GM19023 (cell line): ENCODE measurements at regions not wholly inside any gene's neighbourhood (a gene's known extent, or its start where the extent isn't known, plus 50 kb on each side); places are given as distances from the start of the nearest gene placed in this dataset.

Experiments
- ATAC-seq: cut with Tn5 transposase; IDR thresholded peaks from one replicate; pipeline ENCODE4 v1.9.1; 2021; ENCODE audit warnings: mild to moderate bottlenecking, moderate library complexity; ENCODE audit not compliant: unreplicated experiment

GRCh38 chr6:127051571-127052260 lies 66.8 kb upstream of the RSPO3 start:
- no peak for ATAC-seq

GRCh38 chr6:127053032-127053874 lies 65.2 kb upstream of the RSPO3 start:
- ATAC-seq = no peak

- no peak for ATAC-seq
Measured at GRCh38 chr6:127053875-127054235, 64.6 kb upstream of the RSPO3 start.

GRCh38 chr6:127058027-127058426 lies 60.4 kb upstream of the RSPO3 start:
- no peak for ATAC-seq

GRCh38 chr6:127058936-127059335 lies 59.5 kb upstream of the RSPO3 start:
- no peak for ATAC-seq
